Lower lobe of right lung (tissue), 2 donors: ENCODE measurements at regions not wholly inside any gene's neighbourhood (a gene's known extent, or its start where the extent isn't known, plus 50 kb on each side); places are given as distances from the start of the nearest gene placed in this dataset.

Source experiments
- ATAC-seq, 2 donors: fragments of 200-7000 bp; cut with Tn5 transposase; one replicate each; pipeline ENCODE4 v1.9.1; 2020 to 2022; ENCODE audit warnings: mild to moderate bottlenecking in 2 of 2, moderate library complexity in 2 of 2
- DNase-seq: peaks from one replicate; pipeline ENCODE4 v3.0.0-alpha.2; 2020
- H3K27ac ChIP-seq: fragments of 200-600 bp; one replicate; pipeline ENCODE4 v1.8.0; 2022
- H3K27me3 ChIP-seq: fragments of 200-600 bp; one replicate; pipeline ENCODE4 v1.8.0; 2022; ENCODE audit warnings: low read depth
- H3K36me3 ChIP-seq: fragments of 200-600 bp; one replicate; pipeline ENCODE4 v1.8.0; 2022; ENCODE audit warnings: mild to moderate bottlenecking
- H3K4me1 ChIP-seq: fragments of 200-600 bp; one replicate; pipeline ENCODE4 v1.8.0; 2022
- H3K4me3 ChIP-seq: fragments of 200-600 bp; one replicate; pipeline ENCODE4 v1.8.0; 2022; ENCODE audit warnings: mild to moderate bottlenecking
- H3K9me3 ChIP-seq: fragments of 200-600 bp; one replicate; pipeline ENCODE4 v1.8.0; 2022
- intact Hi-C: fragments of 100-400 bp; cut with DNase I; formaldehyde crosslinking; loops from one replicate; pipeline ENCODE4 v1.11.0; 2022
- TF ChIP-seq, protein P1 (sequence below): fragments of 200-600 bp; IDR thresholded peaks from one replicate; pipeline ENCODE4 v1.8.0; 2022; ENCODE audit warnings: antibody characterized with exemption, mild to moderate bottlenecking
- donor health status: DM: no; HTN: yes; CAD: no; lungs with severe emphysema.

DNA sequence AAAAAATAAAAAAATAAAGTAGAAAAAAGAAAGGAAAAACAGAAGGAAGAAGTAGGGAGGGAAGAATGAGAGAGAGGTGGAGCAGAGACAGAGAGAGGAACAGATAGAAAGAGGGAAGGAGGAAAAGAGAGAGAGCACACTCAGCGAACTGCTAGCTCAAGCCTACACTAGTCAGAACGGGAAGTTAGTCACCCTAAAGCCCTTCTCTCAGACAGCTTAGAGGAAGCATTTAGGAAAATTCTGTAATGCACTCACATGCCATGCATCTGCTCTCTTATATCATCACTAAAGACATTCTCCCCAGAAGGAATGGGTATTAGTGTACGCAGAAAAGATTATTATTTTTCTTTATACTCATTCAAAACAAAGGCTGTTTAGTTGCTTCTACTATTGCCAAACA lies 68.1 kb upstream of the SULT1C3 start:
- H3K4me3 ChIP-seq = no peak overlapping the region
- H3K27me3 ChIP-seq = no peaks in the 10 kb centered on the region
- H3K4me1 ChIP-seq = no peaks in the 10 kb centered on the region
- TF ChIP-seq, protein P1, sequence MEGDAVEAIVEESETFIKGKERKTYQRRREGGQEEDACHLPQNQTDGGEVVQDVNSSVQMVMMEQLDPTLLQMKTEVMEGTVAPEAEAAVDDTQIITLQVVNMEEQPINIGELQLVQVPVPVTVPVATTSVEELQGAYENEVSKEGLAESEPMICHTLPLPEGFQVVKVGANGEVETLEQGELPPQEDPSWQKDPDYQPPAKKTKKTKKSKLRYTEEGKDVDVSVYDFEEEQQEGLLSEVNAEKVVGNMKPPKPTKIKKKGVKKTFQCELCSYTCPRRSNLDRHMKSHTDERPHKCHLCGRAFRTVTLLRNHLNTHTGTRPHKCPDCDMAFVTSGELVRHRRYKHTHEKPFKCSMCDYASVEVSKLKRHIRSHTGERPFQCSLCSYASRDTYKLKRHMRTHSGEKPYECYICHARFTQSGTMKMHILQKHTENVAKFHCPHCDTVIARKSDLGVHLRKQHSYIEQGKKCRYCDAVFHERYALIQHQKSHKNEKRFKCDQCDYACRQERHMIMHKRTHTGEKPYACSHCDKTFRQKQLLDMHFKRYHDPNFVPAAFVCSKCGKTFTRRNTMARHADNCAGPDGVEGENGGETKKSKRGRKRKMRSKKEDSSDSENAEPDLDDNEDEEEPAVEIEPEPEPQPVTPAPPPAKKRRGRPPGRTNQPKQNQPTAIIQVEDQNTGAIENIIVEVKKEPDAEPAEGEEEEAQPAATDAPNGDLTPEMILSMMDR = no peak
- H3K27ac ChIP-seq = no peak overlapping the region
- no peaks in the 10 kb centered on the region for H3K36me3 ChIP-seq
- DNase-seq (no peak), ATAC-seq (no peak)
- intact Hi-C loops = no loop called here
- no peaks in the 10 kb centered on the region for H3K9me3 ChIP-seq

DNA sequence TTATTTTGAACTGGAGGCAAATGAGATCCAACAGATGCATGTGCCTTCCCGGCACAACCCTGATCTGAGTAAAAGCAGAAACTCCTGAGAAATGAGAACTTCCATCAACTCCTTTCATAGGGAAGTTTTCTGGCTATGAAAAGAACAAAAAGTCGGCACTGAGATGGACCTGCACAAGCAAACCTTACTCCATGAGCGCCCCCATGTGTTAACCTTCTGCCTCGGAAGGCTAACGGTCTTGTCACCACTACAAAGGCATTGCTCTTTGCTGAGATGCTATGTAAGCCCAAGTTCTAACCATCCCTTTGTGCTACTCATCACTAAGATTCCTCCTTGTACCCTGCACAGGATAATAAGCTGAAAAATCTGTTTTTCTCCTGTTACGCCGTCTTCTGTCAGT lies 57.3 kb upstream of the SULT1C3 start:
- DNase-seq (no peak), ATAC-seq (no peak)
- intact Hi-C loops = no loop called here
- H3K4me3 ChIP-seq = no peak overlapping the region
- TF ChIP-seq, protein P1 = no peak
- no peaks in the 10 kb centered on the region for H3K4me1 ChIP-seq
- no peaks in the 10 kb centered on the region for H3K36me3 ChIP-seq
- H3K27me3 ChIP-seq = no peaks in the 10 kb centered on the region
- H3K27ac ChIP-seq = no peak overlapping the region
- no peaks in the 10 kb centered on the region for H3K9me3 ChIP-seq

DNA sequence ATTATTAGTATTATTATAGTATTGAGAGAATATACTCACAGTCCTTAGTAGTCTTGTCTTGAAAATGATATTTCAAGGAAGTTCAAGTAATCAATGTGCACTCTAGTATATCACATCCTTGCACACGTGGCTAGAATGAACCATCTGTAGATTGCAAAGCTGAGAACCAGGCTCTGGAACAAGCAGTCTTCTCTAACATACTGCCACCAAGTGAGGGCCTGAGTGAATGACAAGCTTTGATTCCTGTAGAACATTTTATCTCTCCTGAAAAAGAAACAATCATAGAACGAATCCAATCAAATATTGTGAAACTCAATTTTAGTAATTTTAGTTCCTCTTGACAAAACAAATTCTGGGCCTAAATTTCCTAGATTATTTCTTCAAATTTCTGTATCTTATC lies 55.3 kb upstream of the SULT1C3 start:
- no peak for ATAC-seq

DNA sequence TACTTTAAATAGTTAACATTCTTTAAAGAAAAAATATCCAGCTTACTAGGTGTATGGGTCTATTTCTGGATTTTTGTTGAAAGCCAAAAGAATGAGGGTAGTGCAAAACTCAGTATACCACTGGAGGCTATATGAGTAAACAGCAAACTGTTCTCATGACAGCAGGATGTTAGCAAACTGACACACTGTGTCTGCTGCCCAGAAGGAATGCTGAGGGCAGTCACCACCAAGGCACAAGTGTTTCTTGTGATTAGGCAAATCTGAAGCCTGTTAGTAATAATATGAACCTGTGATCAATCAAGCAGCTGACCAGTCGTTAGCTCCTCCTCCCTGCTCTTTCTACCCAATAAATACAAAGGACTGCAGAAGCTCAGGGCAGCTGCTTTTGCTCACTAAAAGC lies 50.5 kb upstream of the SULT1C3 start:
- H3K27me3 ChIP-seq = no peaks in the 10 kb centered on the region
- ATAC-seq (no peak), DNase-seq (no peak)
- no peaks in the 10 kb centered on the region for H3K4me1 ChIP-seq
- no peak overlapping the region for H3K27ac ChIP-seq
- TF ChIP-seq, protein P1 = no peak
- no peak overlapping the region for H3K4me3 ChIP-seq
- no peaks in the 10 kb centered on the region for H3K36me3 ChIP-seq
- H3K9me3 ChIP-seq = no peaks in the 10 kb centered on the region
- intact Hi-C loops = no loop called here

More for the DNA sequence above, 55.3 kb upstream of the SULT1C3 start:
- Histone ChIP-seq H3K36me3 (no peaks in the 10 kb centered on the region), H3K27ac (no peak overlapping the region), H3K27me3 (no peaks in the 10 kb centered on the region), H3K9me3 (no peaks in the 10 kb centered on the region), H3K4me3 (no peak overlapping the region), H3K4me1 (no peaks in the 10 kb centered on the region)
- no peak for DNase-seq
- TF ChIP-seq, protein P1 = no peak
- intact Hi-C loops = no loop called here
